ENCODE measurements at regions not wholly inside any gene's neighbourhood (a gene's known extent, or its start where the extent isn't known, plus 50 kb on each side); places are given as distances from the start of the nearest gene placed in this dataset.

- no peak for DNase-seq (ENCODE audit: low read depth)
Measured at GRCh38 chr11:116182356-116182966, 590.3 kb downstream of the BUD13 start.

DNA sequence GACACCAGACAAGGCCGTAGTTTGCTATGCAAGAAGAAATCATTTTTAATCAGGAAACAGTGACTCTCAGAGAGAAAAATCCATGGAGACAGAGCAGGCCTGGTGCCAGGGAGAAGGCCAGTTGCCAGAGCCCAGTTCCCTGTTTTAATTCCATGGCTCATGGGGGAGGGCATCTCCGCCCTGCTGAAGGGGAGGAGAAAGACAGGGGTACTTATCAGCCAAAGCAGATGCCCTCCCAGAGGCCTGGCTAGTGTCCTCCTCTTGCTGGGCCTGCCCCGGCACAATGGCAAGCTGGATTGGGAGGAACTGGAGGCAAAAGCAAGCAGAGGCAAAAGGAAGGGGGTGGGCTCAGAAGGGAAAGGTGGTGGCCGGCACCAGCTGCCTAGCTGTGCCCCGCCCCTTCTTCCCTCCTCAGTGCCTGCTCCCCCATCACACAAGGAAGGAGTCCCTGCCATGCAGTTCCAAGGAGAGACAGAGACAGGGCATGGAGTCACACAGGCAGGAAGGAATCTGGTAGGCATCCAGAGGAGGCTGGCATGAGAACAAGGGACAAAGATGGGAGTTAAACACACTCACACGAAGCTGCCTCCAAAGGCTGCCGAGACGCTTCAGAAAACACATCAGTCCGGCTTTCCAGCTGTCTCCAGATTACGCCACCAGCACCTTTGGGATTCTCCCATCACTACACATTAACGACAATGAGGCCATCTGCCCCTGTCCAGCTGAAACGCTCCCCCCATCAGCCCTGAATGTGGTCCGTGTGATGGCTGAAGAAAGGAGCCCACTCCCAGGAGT is 591.8 kb downstream of the BUD13 start:
- no peak for DNase-seq (ENCODE audit: low read depth)

DNA sequence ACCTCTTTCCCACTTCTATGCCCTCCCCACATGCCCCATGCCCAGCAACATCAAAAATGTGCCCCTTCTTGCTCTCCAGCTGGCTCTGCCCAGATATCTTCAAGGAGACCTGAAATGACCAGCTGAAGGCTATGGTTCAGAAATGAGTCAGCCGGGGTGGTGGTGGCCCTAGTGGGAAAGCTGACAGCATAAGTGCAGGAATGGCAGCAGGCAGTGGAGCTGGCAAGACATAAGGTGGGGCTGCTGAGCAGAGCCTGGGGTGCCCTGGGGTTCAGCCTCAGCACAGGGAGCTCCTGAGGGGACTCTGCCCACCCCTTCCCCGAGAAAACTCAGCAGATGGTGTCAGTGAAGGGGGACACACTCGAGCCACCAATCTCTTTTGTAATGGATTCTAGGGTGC is 593.4 kb downstream of the BUD13 start:
- DNase-seq (ENCODE audit: low read depth): no peak

- DNase-seq (ENCODE audit: low read depth): no peak
Measured at GRCh38 chr11:116177521-116178210, 595.1 kb downstream of the BUD13 start.

GRCh38 chr11:116176484-116177005 is 596.2 kb downstream of the BUD13 start:
- DNase-seq (ENCODE audit: low read depth): no peak

GRCh38 chr11:116175707-116176106 is 597.1 kb downstream of the BUD13 start:
- no peak for DNase-seq (ENCODE audit: low read depth)

GRCh38 chr11:116173941-116174911 is 598.6 kb downstream of the BUD13 start:
- no peak for DNase-seq (ENCODE audit: low read depth)

GRCh38 chr11:116173506-116173905 is 599.3 kb downstream of the BUD13 start:
- no peak for DNase-seq (ENCODE audit: low read depth)

- no peak for DNase-seq (ENCODE audit: low read depth)
Measured at GRCh38 chr11:116172851-116173250, 599.9 kb downstream of the BUD13 start.

- DNase-seq (ENCODE audit: low read depth): no peak
Measured at GRCh38 chr11:116172156-116172555, 600.6 kb downstream of the BUD13 start.

GRCh38 chr11:116171271-116172140 is 601.3 kb downstream of the BUD13 start:
- no peak for DNase-seq (ENCODE audit: low read depth)

DNA sequence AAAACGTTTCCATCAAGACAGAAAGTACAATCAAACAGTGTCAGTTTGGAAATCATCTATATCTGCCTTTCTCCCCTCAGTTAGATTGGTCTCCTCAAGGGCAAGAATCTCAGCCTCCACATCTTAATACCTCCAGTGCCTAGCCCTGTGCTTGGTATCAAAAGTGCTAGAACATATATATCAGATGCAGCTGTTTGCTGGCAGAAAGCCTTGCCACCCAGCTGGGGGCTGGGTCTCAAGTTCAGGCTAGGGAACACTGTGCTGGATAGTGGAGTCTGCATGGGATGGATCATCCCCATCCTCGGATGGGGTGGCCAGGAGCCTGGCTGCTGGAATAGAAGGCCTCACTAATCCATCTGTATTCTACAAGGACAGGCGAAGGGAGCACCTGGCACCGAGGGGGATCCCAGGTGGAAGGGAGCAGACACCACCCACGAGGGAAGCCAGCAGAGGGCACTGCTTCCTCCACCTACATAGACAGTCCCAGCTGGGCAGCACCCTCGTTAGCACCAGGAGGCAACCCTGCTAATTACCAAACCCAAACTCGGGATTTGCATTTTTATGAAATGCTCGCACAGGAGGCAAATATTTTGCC is 602.2 kb downstream of the BUD13 start:
- no peak for DNase-seq (ENCODE audit: low read depth)

- DNase-seq (ENCODE audit: low read depth): no peak
Measured at GRCh38 chr11:116169776-116170175, 603.0 kb downstream of the BUD13 start.

GRCh38 chr11:116168459-116168787 is 604.4 kb downstream of the BUD13 start:
- DNase-seq (ENCODE audit: low read depth): no peak

DNA sequence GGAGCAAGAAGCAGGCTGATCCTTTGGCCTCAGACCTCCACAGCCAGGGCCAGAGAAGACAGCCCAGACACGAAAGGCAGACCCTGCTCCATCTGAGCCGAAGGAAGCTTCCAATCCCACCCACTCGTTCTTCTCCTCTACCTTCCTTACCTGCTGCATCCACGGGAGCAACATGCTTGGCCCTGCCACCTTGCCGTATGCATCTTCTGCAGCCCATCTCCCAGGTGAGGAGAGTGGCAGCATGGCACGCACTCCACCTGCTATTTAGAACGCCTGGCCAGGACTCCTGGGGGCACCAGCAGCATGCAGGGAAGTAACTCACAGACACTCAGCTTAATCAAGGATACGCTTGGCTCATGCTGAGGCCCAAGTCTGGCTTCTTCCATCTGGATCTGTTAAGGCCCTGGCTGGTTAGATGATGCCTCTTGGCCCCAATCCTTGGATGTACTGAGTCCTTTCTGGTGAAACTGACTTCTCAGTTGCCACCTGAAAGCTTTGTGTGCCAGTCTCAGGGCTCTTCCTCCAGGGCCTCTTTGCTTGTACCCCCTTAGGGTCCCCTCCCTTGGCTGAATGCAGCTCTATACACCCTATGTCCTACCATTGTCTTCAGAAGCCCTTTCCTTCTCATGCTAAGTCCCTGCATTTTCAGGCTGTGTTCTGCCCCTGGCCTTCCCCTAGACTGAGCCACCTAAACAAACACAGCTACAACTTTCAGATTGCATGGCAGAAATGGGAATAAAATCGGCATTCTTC is 604.9 kb downstream of the BUD13 start:
- DNase-seq (ENCODE audit: low read depth): no peak

GRCh38 chr11:116166573-116167465 is 606.0 kb downstream of the BUD13 start:
- DNase-seq (ENCODE audit: low read depth): no peak

- DNase-seq (ENCODE audit: low read depth): no peak
Measured at GRCh38 chr11:116164843-116165242, 607.9 kb downstream of the BUD13 start.

DNA sequence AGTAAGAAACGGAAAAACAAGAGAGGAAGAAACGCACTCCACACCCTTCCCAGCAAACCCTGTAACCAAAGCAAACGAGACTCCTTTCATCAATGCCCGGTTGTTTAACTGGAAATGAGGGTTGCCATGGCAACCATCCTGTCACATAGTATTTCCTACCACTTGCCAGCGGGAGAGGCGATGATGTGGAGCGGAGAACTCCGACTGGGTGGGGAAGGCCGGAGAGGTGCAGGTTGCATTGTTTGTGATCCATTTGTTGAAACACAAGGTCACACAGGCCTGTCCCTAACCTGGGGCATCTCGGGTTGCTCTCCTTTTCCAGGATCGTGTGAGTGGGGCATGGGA is 609.9 kb downstream of the BUD13 start:
- no peak for DNase-seq (ENCODE audit: low read depth)
